ENCODE measurements at regions not wholly inside any gene's neighbourhood (a gene's known extent, or its start where the extent isn't known, plus 50 kb on each side); places are given as distances from the start of the nearest gene placed in this dataset.
"Not testable (repeated sequence)": the region's sequence is repeated elsewhere in the genome, so short reads cannot be mapped to it uniquely, and the experiment has no call there.

DNA sequence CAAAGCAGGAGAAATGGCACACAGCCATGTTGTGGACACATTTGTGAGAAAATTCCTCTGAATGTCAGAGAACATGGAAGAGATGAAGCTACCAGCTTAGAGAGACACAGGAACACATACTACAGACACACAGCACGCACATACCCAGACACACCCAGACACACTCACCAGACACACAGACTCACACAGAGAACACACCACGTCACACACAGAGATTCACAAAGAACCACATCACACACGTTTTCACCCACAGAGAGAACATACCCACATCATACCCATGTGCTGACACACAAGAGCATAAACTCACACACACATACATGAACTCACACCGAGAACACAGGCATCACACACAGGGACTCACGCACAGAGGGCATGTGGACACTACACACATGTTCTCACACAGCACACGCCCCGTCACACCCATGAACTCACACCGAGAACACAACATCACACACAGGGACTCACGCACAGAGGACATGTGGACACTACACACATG is 124.9 kb downstream of the METRNL start:
- H3K4me3 ChIP-seq (ENCODE audit: low read depth in 1 of 2, low read length in 1 of 2) = no peak overlapping the region
- no peaks in the 10 kb centered on the region for H3K9me3 ChIP-seq
- TF ChIP-seq, protein P1, sequence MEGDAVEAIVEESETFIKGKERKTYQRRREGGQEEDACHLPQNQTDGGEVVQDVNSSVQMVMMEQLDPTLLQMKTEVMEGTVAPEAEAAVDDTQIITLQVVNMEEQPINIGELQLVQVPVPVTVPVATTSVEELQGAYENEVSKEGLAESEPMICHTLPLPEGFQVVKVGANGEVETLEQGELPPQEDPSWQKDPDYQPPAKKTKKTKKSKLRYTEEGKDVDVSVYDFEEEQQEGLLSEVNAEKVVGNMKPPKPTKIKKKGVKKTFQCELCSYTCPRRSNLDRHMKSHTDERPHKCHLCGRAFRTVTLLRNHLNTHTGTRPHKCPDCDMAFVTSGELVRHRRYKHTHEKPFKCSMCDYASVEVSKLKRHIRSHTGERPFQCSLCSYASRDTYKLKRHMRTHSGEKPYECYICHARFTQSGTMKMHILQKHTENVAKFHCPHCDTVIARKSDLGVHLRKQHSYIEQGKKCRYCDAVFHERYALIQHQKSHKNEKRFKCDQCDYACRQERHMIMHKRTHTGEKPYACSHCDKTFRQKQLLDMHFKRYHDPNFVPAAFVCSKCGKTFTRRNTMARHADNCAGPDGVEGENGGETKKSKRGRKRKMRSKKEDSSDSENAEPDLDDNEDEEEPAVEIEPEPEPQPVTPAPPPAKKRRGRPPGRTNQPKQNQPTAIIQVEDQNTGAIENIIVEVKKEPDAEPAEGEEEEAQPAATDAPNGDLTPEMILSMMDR (IDR thresholded peaks at IDR 0.05) = no peak
- H3K4me1 ChIP-seq (ENCODE audit: control insufficient read depth in 1 of 2, insufficient read depth in 1 of 2, low read depth in 1 of 2, low read length in 1 of 2) = peaks cover 50 to 51% of the 10 kb centered on the region in 2 experiments
- no peaks in the 10 kb centered on the region for H3K36me3 ChIP-seq
- no peaks in the 10 kb centered on the region for H3K27me3 ChIP-seq
- H3K27ac ChIP-seq = no peak overlapping the region

DNA sequence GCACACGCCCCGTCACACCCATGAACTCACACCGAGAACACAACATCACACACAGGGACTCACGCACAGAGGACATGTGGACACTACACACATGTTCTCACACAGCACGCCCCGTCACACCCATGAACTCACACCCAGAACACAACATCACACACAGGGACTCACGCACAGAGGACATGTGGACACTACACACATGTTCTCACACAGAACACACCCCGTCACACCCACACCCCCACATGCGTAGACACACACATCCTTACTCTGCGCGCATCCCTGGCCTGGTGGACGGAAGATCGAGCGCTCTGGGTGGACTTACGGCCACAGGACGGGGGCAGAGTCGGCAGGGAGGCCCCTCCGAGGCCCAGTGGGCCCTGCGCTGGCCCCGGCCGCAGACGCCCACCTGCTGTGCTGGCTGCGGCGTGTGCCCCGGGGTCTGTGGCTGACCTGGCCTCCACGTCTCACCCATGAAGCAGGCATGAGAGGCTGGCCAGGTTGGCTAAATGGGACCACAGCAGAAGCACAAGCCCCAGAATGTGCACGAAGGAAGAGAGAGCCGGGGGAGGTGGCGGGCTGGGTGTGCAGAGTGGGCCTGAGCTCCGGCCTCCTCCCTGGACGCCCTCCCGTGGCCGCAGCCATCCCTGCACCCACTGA is 125.5 kb downstream of the METRNL start:
- H3K27me3 ChIP-seq; H3K36me3 ChIP-seq; H3K9me3 ChIP-seq; H3K4me3 ChIP-seq (ENCODE audit: low read depth in 1 of 2, low read length in 1 of 2): not testable (repeated sequence)
- Histone ChIP-seq H3K4me1 (ENCODE audit: control insufficient read depth in 1 of 2, insufficient read depth in 1 of 2, low read depth in 1 of 2, low read length in 1 of 2) (peaks cover 44 to 45% of the 10 kb centered on the region in 2 experiments), H3K27ac (peak overlapping the region; percentile 6)

DNA sequence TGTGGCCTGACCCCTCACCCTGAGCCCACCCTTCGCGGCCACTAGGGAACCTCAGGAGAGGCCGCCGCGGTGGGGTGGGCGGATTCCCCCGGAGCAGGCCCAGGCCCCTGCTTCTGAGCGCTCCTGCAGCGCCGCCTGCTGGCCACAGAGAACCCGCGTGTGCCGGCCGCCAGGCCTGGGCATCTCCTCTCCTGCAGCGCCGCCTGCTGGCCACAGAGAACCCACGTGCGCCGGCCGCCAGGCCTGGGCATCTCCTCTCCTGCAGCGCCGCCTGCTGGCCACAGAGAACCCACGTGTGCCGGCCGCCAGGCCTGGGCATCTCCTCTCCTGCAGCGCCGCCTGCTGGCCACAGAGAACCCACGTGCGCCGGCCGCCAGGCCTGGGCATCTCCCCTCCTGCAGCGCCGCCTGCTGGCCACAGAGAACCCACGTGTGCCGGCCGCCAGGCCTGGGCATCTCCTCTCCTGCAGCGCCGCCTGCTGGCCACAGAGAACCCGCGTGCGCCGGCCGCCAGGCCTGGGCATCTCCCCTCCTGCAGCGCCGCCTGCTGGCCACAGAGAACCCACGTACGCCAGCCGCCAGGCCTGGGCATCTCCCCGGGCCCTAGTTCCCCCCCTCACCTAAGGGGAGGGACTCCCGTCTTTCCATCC is 126.1 kb downstream of the METRNL start:
- Histone ChIP-seq H3K4me1 (ENCODE audit: control insufficient read depth in 1 of 2, insufficient read depth in 1 of 2, low read depth in 1 of 2, low read length in 1 of 2) (peaks cover 38 to 39% of the 10 kb centered on the region in 2 experiments), H3K27ac (peak overlapping the region; percentile 6)
- not testable (repeated sequence) for H3K36me3 ChIP-seq; H3K9me3 ChIP-seq; H3K4me3 ChIP-seq (ENCODE audit: low read depth in 1 of 2, low read length in 1 of 2); H3K27me3 ChIP-seq
- TF ChIP-seq, protein P1 (IDR thresholded peaks at IDR 0.05) = peak; percentile 94

DNA sequence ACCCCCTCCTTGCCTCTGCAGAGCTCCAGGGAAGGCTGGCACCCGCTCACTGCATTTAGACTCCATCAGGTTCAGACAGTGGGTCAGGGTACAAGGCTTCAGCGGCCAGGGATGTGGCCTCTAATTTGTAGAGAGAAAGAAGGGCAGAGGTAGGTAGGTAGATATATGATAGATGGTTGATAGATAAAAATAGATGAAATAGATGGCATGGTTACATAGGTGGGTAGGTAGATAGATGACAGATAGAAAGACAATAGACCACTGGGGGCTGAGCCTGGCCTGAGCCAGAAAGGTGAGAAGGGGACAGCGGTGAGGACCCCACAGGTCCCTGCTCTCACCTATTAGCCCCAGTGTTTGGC is 126.6 kb downstream of the METRNL start:
- not testable (repeated sequence) for H3K4me3 ChIP-seq (ENCODE audit: low read depth in 1 of 2, low read length in 1 of 2); H3K27ac ChIP-seq; H3K27me3 ChIP-seq; H3K9me3 ChIP-seq; H3K36me3 ChIP-seq
- H3K4me1 ChIP-seq (ENCODE audit: control insufficient read depth in 1 of 2, insufficient read depth in 1 of 2, low read depth in 1 of 2, low read length in 1 of 2) = peaks cover 33 to 34% of the 10 kb centered on the region in 2 experiments

DNA sequence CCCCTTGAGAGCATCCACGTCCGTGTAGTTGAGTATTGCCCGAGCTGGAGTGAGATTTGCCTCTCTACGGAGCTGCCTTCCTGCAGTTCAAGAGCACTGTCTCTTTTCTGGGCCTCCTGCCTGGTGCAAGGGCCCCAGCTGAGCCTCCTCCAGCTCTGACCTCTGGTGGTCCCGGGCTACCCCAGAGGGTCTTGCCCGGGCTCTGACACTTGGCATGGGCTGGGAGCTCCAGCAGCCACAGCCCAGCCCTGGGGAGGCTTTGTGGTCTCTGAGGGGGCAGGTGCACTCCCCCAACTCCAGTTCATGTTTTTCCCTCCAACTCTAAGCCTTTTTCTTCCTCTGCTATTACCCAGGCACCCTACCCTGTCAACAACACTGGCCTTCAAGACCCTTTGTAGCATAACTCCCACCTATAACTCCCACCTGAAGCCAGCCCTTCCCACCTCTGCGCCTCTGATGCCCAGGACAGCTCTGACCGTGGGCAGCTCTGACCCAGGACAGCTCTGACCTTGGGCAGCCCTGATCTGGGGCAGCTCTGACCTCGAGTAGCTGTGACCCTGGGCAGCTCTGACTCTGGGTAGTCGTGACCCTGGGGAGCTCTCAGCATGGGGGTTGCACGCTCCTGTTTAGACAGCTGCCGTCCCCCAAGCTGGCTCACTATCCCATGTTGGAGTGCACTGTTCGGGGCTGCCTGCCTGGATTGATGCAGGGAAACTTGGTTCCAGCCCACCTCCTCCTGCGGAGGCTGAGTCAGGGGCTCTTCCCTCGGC is 127.6 kb downstream of the METRNL start:
- H3K27me3 ChIP-seq; H3K9me3 ChIP-seq; H3K27ac ChIP-seq; H3K36me3 ChIP-seq; H3K4me3 ChIP-seq (ENCODE audit: low read depth in 1 of 2, low read length in 1 of 2): not testable (repeated sequence)
- peaks cover 23 to 24% of the 10 kb centered on the region in 2 experiments for H3K4me1 ChIP-seq (ENCODE audit: control insufficient read depth in 1 of 2, insufficient read depth in 1 of 2, low read depth in 1 of 2, low read length in 1 of 2)

DNA sequence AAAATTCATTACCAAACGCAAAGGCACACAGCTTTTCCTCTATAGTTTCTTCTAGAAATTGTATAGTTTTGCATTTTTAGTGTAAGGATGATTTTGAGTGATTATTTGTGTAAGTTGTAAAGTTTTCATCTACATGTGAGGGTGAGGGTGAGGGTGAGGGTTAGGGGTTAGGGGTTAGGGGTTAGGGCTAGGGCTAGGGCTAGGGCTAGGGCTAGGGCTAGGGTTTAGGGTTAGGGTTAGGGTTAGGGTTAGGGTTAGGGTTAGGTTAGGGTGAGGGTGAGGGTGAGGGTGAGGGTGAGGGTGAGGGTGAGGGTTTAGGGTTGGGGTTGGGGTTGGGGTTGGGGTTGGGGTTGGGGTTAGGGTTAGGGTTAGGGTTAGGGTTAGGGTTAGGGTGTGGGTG is 167.6 kb downstream of the METRNL start:
- not testable (repeated sequence) for H3K4me3 ChIP-seq (ENCODE audit: low read depth in 1 of 2, low read length in 1 of 2); H3K9me3 ChIP-seq; H3K27me3 ChIP-seq; H3K36me3 ChIP-seq; H3K27ac ChIP-seq; H3K4me1 ChIP-seq (ENCODE audit: control insufficient read depth in 1 of 2, insufficient read depth in 1 of 2, low read depth in 1 of 2, low read length in 1 of 2)
